ENCODE measurements at regions not wholly inside any gene's neighbourhood (a gene's known extent, or its start where the extent isn't known, plus 50 kb on each side); places are given as distances from the start of the nearest gene placed in this dataset.
"Not testable (repeated sequence)": the region's sequence is repeated elsewhere in the genome, so short reads cannot be mapped to it uniquely, and the experiment has no call there.

DNA sequence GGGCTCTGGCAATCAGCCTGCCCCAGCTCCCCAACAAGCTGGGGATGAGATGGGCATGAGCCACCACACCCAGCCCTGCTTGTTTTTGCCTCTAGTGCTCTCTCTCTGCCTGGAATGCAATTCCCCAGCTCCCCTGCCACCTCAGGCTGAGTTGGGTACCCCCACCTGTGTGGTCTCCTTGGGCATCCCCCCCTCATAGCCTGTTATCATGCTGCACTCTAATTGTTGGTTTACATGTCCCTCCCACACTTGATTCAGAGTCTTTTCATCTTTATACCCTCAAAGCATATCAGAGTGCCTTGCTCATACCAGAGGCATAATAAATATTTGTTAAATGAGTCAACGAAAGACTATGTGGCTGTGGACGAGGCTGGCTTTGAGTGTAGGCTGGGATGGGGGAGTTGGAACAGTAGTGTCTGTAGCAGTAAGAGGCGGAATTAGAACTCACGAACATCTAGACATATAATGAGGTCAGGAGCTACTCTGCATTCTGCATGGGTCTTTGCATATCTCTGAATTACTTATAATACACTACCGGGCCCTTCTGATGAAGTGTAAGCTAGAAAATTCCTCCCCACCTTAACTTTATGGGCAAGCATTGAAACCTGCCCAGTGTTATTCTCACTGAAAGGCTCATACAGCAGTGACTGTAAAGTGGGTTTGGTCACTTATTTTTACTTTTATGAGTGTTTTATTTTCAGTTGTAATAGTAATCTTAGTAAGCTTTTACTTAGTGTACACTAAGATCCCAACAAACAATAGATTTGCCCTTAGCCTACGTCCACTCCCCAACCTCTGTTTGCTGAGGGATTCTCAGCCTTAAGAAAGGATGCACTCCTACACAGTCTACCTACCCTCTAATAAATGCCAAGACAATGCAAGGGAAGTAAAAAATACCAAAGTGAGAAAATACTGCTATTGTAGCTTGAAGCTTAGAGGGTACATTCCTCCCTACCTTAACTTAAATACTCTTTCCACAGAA is 58.7 kb downstream of the EDN1 start:
- no peak for DNase-seq

DNA sequence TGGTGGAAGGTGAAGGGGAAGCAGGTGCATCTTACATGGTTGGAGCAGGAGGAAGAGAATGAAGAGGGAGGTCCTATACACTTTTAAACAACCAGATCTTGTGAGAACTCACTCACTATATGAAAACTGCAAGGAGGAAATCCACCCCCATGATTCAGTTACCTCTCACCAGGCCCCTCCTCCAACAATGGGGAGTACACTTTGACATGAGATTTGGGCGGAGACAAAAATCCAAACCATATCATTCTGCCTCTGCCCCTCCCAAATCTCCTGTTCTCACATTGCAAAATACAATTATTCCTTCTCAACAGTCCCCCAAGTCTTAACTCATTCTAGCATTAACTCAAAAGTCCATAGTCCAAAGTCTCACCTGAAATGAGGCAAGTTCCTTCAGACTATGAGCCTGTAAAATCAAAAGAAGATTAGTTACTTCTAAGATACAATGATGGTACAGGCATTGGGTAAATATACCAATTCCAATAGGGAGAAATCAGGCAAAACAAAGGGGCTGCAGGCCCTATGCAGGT is 60.5 kb downstream of the EDN1 start:
- DNase-seq = no peak

DNA sequence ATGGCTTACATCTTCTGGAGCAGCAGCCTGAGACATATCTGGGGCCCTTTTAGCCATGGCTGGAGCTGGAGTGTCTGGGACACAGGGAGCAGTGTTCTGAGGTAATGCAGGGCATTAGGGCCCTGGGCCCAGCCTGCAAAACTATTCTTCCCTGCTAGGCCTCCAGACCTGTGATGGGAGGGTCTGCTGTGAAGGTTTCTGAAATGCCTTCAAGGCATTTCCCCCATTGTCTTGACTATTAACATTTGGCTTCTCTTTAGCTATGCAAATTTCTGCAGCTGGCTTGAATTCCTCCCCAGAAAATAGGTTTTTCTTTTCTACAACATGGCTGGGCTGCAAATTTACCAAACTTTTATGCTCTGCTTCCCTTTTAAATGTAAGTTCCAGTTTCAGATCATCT is 61.5 kb downstream of the EDN1 start:
- DNase-seq = no peak

DNA sequence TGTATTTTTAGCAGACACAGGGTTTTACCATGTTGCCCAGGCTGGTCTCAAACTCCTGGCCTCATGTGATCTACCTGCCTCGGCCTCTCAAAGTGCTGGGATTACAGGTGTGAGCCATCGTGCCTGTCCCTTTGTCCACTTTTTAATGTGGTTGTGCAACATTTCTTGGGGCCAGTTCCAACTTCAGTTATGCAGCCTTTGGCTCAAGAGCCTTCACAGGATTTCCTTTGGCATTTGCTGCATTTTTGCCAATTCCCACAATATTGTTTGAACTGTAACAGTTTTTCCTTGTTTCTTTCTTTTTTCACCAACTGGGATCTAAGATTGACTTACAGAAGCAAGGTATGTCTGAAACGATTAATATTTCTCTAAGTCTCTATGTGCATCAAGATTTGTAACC is 63.6 kb downstream of the EDN1 start:
- DNase-seq = no peak

DNA sequence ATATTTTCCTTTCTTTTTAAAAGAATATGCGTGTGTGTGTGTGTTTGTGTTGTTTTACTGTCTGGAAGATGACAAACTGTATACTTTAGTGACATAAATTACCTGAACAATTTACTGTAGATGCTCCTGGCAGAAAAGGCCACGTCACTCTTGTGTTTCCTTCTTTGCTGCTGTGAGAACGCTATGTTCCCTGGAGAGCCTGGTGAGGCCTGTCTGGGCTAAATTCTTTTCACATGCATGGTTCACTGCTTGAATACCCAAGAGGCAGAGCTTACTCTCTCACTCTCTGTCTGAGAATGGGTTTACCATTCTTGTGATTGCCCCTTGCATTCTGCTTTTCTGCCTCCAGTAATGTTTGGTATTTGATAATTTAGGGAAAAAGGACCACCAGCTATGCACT is 64.3 kb downstream of the EDN1 start:
- DNase-seq = no peak

DNA sequence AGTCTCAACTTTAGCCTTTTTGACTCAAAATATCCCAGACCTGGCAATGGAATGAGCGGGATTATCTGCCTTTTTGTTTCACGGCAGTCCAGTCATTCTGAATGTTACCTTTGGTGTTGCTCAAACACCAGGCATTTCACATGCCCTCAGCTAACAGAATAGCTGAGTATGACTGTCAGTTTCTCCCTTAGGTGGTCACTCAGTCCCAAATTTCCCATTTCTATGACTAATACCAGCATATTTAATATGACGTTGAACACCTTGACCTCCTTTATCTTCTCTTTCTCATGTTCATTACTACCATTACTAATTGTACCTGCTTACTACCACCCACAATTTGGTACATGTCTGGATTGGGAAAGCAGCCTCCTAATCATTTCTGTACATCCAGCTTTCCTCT is 65.2 kb downstream of the EDN1 start:
- no peak for DNase-seq

DNA sequence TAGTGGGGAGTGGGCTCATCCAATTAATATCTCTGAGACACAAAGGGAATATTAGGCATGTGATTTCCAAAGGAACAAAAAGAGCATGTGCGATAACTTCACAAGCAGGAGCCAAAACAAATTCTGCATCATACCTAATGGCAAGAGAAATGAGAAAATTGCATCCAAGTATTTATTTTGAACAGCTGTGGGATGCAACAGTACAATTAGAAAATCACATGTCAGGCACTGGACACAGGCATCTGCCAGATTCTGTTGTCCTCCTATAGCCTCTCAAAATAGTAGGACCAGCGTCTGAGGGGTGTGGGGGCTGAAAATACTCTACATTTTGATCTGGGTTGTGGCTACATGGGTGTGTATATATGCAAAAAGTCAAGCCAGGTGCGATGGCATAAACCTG is 66.3 kb downstream of the EDN1 start:
- no peak for DNase-seq

DNA sequence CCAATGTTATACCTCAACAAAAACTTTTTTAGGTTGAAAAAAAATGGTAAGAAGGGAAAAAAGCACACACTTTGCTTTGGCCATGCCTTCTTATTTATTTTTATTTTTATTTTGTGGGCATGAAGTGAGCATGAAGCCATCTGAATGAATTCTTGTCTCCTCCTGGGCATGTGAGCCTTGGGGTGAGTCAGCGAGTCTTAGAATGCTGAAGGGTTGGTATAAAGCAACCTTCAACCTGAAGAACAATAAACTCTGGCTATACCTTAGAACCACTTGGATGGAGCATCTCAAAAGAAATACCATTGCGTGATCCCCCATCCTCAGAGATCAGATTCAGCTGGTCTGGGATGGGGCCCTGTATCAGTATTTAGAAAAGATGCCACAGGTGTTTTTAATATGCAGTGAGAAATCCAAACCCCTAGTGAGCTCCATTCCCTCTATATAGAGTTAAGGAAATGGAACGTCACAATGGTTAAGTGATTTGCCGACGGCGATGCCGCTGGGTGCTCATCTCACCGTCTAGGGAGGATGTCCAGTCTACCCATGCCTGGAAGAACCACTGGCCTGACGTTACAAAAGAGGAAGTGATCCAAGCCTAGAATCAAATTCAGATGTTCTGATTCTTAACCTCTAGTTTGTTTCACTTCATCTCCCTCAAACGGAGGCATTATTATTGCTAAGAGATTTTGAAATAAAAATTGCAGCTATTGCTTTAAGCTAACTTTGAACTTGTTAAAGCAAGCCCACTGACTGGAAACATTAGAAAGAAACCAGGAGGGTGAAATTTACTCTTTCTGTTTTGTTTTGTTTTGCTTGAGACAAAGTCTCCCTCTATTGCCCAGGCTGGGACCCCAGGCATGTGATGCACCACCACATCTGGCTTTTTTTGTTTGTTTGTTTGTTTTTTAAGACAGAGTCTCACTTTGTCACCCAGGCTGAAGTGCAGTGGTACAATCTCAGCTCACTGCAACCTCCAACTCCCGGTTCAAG is 67.1 kb downstream of the EDN1 start:
- DNase-seq = peak; percentile 93

DNA sequence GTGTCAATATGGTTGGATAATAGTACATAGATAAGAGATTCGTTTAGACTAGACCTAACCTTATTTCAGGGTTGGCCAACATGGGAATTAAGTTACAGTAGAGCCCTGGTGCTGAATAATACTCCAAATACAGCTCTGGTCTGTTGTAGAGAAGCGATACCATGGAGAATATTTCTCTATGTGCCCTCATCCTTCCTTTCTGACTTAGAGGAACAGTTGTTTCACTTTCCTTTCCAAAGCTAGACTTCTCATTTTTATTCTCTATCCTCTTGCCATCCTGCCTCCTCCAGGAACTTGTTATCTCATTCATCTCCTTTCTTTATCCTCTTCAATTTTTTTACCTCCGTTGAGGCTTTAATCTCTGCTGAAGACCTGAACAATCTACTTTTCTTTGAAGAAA is 68.9 kb downstream of the EDN1 start:
- DNase-seq = peak; percentile 92

DNA sequence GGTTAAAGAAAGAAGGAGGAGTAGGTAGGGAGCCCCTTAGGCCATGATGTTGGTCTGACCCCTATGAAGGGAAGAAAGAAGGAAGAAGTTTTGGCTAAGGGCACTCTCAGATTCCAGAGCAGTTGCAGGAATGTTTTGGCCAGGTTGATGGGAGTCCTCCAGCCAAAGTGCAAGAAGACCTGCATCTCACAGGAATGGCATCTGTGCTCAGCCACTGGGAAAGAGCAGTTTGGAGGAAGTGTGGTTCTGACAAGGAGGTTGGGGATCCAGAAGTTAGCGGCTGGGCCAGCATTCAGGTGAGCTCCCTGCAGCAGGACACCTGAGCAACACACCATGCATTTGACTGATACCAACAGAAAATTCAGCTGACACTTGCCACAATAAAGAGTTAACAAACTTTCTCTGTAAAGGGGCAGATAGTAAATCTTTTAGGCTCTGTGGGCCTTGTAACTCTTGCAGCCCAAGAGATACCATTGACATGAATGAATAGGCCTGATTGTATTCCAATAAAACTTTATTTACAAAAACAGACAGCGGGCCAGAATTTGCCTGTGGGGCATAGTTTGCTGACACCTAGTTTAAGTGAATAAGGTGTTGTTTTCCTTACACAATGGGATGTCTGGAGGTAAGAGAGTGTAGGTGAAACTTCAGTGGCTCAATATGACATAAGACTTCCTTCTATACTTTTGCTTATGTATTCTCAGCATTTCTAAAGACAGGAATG is 71.0 kb downstream of the EDN1 start:
- DNase-seq = no peak

DNA sequence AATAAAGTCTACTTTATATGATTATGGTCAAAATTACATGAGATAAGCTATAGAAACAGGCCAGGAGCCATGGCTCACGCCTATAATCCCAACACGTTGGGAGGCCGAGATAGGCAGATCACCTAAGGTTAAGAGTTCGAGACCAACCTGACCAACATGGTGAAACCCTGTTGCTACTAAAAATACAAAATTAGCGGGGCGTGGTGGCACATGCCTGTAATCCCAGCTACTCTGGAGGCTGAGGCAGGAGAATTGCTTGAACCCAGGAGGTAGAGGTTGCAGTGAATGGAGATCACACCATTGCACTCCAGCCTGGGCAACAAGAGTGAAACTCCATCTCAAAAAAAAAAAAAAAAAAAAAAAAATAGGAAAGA is 73.1 kb downstream of the EDN1 start:
- not testable (repeated sequence) for DNase-seq

DNA sequence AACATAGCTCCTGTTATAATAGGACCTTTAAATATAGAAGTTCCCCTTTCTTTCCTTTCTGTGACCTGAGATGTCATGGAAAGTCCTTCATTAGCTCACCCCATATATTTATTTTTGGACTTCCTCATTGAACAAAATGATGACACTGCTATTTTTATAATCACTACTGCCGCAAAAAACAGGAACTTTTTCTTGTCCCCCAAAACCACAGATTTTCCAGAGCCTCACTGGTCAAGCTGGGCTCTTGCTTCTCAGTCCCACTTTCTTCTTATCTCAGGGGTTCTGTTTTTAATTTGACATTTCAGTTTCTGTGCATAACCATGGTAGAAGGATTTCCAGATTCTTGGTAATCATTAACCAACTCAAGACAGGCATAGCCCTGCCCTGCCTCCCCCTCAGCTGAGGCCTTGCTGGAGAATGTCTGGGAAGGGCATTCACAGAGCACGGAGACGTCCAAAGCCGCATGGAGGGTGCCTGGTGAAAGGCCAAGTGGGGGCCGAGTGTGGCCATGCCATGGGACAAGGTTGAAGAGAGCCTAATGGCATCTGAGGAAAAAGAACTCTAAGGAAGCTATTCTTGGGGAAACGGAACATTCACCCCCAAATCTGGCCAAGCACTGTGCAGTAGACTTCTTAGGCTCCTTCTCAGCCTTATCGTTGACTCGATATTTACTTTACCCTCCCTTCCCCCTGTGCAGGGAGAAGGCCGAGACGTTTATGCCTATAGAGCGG is 73.7 kb downstream of the EDN1 start:
- peak; percentile 96 for DNase-seq

DNA sequence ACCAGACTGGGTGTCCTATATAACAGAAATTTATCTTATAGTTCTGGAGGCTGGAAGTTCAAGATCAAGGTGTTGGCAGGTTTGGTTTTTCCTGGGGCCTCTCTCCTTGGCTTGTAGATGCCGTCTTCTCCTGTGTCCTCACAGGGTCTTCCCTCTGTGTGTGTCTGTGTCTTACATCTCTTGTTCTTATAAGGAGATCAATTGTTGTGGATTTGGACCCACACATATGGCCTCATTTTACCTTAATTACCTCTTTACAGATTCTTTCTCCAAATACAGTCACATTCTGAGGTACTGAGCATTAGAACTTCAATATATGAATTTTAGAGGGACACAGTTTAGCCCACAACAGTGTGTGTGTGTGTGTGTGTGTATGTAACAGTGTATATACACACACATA is 74.5 kb downstream of the EDN1 start:
- DNase-seq = no peak

DNA sequence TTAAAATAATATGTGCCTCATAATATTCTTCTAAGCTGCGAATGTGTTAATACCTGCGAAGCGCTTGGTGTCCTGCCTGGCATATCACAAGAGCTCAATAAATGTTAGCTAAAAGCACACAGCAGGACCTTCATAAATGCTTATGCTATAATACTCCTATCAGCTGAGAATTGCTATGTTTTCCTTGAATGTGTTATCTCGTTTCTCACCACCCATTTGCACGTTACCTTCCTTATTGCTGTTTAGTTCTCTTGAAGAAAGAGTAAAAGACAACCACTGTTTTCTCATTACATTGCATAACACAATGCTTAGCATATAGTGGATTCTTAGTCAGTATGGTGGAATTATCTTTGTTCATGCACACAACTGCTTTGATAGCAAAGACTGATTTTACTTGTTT is 76.6 kb downstream of the EDN1 start:
- DNase-seq = no peak

DNA sequence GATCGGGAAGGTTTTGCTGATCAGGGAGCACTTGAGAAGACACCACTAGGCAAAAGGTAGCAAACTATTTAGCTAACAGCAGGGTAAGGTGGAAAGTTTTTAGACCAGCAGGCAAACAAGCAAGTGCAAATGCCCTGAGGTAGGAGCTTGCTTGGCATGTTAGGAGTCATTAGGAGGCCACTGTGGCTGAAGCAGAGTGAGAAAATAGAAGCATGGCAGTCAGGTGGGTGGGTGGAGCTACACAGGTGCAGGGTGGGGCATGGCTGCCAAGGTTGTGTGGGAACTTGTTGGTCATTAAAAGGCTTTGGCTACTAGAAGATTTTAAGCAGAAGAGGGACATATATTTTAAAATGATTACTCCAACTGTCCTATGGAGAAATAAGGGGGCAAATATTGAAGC is 77.3 kb downstream of the EDN1 start:
- no peak for DNase-seq

DNA sequence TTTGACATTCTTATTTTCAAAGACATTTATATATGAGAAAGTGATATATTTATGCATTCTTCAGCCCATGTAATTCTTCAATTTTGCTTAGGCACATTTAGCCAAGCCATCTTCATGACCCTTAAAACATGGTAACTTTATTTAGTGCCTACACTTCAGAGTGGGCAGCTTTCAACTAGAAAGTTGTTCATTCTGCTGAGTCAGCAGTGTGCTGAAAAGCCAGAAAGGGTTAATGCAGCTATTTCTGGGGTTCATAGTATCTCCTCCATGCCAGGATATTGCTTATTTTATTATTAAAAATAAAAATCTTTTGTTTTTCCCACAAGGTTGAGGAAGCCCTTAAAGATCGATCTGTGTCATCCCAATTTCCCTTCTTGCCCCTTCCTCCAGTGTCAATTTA is 79.2 kb downstream of the EDN1 start:
- DNase-seq = no peak

DNA sequence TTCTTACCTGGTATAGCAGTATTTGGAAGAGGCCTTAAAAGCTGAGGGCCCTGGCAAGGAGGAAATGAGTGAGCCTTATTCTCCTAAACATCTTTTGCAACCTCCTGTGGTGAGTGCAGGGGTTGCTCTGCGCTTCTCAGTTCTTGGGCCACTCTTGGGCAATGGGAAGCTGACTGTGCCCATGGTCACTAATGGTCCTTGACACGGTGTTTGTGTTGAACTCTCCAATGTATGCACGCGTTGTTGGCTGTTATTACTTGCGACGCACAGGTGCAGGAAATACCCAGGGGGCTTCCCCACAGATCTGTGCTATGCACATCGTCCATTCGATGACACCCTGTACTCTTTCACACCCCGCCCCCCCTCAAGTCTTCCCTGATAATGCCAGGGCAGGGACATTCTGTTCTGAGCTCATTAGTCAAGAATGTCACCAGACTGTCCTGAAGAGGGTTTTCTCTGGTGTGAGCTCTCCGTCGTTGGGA is 79.7 kb downstream of the EDN1 start:
- peak; percentile 88 for DNase-seq

DNA sequence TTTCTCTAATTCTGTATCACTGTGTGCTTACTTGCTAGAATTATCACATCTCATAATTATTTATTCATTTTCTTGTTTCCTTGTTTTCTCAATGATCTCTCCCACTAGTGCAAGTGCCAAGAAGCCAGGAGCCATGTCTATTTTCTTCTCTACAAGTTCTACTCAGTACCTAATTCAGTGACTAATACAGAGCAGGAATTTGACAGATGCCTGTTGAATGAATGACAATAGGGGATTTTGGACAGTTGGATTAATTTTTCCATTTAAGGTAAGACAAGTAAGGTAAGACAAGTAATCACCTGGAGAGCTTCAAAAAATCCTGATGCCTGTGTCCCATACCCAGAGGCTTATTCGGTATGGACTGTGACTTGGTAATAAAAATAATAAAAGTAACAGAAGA is 81.0 kb downstream of the EDN1 start:
- no peak for DNase-seq

DNA sequence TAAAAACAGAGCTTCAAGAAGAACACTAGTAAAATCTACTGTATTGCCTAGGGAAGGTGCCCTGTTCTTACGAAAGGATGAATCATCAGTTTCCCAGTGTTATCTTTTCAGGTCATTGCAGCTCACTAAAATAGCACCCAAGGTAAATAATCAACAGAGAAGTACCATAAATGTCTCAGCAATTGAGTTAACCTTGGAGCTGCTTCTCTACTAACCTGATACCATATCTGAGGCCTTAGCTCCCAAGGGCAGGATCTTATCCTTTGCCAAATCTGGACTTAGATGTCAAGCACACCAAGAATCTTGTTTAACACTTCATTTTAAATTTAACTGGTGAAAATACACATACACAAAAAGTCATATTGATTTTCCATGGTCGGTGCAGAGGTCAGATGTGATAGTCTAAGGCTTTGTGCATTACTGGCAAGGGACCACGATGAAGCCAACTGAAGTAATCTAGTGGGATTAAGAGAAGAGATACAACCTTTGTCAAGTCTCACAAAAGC is 81.5 kb downstream of the EDN1 start:
- no peak for DNase-seq

DNA sequence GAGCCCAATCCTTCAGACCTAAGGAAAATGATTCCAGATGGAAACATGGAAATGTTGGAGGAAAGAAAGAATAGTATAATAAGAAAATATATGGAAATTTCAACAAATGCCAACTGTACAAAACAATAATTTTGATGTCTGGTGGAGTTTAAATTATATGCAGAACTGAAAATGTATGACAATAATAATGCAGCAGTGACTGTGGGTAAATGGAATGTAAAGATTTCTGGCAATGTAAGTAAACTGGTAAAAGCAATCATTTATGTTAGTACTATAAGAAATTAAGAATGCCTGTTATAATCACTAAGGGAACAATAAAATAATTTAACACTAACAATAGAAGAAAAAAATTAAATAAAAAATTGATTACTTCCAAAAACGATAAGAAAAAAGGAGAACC is 89.0 kb downstream of the EDN1 start:
- no peak for DNase-seq

DNA sequence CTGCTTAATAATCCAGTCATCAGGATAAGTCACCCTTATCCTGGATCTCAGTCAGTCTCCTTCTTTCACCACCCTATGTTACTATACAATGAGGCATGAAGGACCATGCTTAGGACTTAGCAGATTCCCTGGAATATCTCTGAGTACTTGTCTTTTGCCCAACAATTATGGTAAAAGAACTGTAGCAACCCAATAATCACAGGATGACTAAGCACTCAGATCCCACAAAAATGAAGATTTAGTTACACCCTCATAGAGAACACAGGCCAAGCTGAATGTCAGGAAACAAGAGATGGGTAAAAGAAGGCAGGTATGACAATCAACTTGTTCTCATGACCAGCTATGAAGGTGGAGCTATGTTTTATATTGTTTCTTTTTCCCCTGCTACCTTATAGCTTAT is 91.4 kb downstream of the EDN1 start:
- DNase-seq = no peak

DNA sequence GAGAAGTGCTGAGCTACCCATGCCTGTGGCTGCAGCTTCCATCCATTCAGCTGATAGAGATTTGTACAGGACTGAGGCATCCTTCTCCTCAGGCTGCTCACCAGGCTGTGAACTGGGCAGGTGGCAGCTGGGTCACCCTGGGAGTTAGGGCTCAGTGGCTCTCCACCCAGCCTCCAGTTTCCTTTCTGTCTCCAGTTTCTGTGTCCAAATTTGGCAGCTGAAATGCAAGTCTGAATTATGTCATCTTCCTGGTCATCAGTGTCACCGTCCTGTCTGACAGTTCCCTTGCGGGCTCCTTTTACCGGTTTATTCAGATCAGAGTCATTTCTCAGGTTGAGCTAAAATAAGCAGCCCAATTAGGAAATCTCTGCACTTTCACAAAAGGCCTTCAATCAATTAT is 93.3 kb downstream of the EDN1 start:
- DNase-seq = peak; percentile 39
